ENCODE measurements at regions not wholly inside any gene's neighbourhood (a gene's known extent, or its start where the extent isn't known, plus 50 kb on each side); places are given as distances from the start of the nearest gene placed in this dataset.

DNA sequence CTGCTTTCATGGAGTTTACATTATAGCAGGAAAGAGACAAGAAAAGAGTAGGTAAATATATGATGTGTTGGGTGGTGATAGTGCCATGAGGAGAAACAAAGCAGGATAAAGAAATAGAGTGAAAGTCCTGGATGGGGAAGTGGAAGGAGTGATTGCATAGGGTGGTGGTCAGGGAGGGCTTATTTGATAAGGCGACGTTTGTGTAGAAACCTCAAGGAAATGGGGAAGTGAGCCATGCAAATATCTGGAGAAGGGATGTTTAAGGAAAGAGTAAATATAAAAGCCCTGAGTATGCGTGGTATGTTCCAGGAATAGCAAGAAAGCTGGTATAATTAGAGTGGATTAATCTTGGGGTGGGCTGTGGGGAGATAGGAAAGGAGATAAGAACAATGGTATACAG, 134.7 kb upstream of the SV2C start:
- 5% methylated on average over 3 of the region's 3 CpGs for whole genome bisulfite sequencing (ENCODE audit: missing lambda C conversion rate)
- H3K4me3 ChIP-seq, result no peak overlapping the region
- DNase-seq (ENCODE audit: low read depth in 1 of 2, low spot score in 1 of 2), result no peak
- ChIA-PET CTCF (no interaction called here), POLR2A (no interaction called here)
- H3K4me2 ChIP-seq, result no peak overlapping the region
- ATAC-seq, result no peak
- no peaks in the 10 kb centered on the region for H3K9me3 ChIP-seq
- TF ChIP-seq, protein P1, sequence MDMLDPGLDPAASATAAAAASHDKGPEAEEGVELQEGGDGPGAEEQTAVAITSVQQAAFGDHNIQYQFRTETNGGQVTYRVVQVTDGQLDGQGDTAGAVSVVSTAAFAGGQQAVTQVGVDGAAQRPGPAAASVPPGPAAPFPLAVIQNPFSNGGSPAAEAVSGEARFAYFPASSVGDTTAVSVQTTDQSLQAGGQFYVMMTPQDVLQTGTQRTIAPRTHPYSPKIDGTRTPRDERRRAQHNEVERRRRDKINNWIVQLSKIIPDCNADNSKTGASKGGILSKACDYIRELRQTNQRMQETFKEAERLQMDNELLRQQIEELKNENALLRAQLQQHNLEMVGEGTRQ (IDR thresholded peaks at IDR 0.05), result no peak
- no peak for TF ChIP-seq MAFK (IDR thresholded peaks at IDR 0.05; ENCODE audit: partially characterized antibody)
- H3K4me1 ChIP-seq, result no peaks in the 10 kb centered on the region
- H3K27ac ChIP-seq, result no peak overlapping the region
- FAIRE-seq, result no peak

DNA sequence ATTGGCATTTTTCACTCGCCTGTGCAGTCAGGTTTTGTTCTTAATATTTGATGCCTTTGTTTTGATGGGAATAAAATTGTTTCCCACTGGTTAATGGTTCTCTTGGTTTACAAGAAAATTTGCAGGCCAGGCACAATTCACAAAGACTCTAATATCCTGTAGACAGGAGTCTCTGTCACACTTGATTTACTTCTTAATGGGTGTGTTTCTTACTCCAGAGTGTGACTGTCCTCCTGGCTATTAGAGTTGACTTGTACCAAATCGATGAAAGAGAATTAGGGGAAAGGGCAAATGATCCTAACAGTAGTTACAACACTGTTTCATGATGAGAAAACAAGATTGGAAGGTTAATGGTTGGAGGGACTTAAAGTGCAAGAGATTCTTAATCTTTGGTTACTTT, 142.8 kb upstream of the SV2C start:
- POLR2A ChIA-PET, result no interaction called here
- Histone ChIP-seq H3K4me2 (no peak overlapping the region), H3K9me3 (no peaks in the 10 kb centered on the region), H3K27ac (no peak overlapping the region), H3K4me3 (no peak overlapping the region), H3K4me1 (no peaks in the 10 kb centered on the region)
- TF ChIP-seq, protein P2, sequence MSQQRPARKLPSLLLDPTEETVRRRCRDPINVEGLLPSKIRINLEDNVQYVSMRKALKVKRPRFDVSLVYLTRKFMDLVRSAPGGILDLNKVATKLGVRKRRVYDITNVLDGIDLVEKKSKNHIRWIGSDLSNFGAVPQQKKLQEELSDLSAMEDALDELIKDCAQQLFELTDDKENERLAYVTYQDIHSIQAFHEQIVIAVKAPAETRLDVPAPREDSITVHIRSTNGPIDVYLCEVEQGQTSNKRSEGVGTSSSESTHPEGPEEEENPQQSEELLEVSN (IDR thresholded peaks at IDR 0.05; ENCODE audit: borderline replicate concordance, low read depth), result no peak
- TF ChIP-seq HEYL (CRISPR knock-in tag; IDR thresholded peaks at IDR 0.05) (no peak), CHD4 (IDR thresholded peaks at IDR 0.05; ENCODE audit: borderline replicate concordance) (no peak), TFCP2L1 (CRISPR knock-in tag; IDR thresholded peaks at IDR 0.05) (no peak), RARB (CRISPR knock-in tag; IDR thresholded peaks at IDR 0.05) (no peak), HOXB5 (CRISPR knock-in tag; IDR thresholded peaks at IDR 0.05) (no peak), ZNF302 (CRISPR knock-in tag; IDR thresholded peaks at IDR 0.05) (no peak), SMC3 (IDR thresholded peaks at IDR 0.05) (no peak), CBX2 (IDR thresholded peaks at IDR 0.05; ENCODE audit: borderline replicate concordance, low read depth) (no peak), BHLHE40 (IDR thresholded peaks at IDR 0.05; ENCODE audit: low read depth, low read length) (no peak)
- TF ChIP-seq, protein P3, sequence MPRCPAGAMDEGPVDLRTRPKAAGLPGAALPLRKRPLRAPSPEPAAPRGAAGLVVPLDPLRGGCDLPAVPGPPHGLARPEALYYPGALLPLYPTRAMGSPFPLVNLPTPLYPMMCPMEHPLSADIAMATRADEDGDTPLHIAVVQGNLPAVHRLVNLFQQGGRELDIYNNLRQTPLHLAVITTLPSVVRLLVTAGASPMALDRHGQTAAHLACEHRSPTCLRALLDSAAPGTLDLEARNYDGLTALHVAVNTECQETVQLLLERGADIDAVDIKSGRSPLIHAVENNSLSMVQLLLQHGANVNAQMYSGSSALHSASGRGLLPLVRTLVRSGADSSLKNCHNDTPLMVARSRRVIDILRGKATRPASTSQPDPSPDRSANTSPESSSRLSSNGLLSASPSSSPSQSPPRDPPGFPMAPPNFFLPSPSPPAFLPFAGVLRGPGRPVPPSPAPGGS (IDR thresholded peaks at IDR 0.05), result no peak
- TF ChIP-seq, protein P1 (IDR thresholded peaks at IDR 0.05), result no peak
- TF ChIP-seq, protein P4, sequence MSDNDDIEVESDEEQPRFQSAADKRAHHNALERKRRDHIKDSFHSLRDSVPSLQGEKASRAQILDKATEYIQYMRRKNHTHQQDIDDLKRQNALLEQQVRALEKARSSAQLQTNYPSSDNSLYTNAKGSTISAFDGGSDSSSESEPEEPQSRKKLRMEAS (IDR thresholded peaks at IDR 0.05), result no peak
- no peak for FAIRE-seq
- CTCF ChIA-PET, result interaction anchor here (1.2 kb wide), 1 partner anchor 120 kb away, joined by 3 read pairs; no protein-coding TSS in a partner anchor
- ATAC-seq, result no peak
- no peak for DNase-seq (ENCODE audit: low read depth in 1 of 2, low spot score in 1 of 2)
- 3% methylated on average over 2 of the region's 2 CpGs for WGBS (ENCODE audit: missing lambda C conversion rate)

DNA sequence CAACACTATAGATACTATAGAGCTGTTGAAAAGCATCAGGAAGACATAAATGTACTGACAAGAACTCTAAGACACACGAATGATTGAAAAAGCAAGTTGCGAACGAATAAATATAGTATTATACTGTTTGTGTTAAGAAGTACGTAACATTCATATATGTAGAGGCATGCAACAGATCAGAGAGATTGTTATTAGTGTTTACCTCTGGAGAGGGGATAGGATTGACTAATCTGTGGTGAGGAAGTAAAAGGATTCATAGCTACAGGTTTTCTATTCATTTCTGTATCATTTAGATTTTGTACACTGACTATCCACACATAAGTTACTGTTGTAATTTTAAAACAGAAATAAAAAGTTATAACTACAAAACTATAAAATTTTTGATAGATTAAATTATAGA, 147.6 kb upstream of the SV2C start:
- WGBS (ENCODE audit: missing lambda C conversion rate), result 28% methylated on average over 4 of the region's 4 CpGs
- ATAC-seq, result no peak
- H3K4me2 ChIP-seq, result no peak overlapping the region
- no peaks in the 10 kb centered on the region for H3K4me1 ChIP-seq
- no peak overlapping the region for H3K4me3 ChIP-seq
- FAIRE-seq, result no peak
- no peaks in the 10 kb centered on the region for H3K9me3 ChIP-seq
- DNase-seq (ENCODE audit: low read depth in 1 of 2, low spot score in 1 of 2), result no peak
- H3K27ac ChIP-seq, result no peak overlapping the region
- no peak for TF ChIP-seq FOXS1 (CRISPR knock-in tag; IDR thresholded peaks at IDR 0.05)
- TF ChIP-seq PHF8 (IDR thresholded peaks at IDR 0.05; ENCODE audit: borderline replicate concordance, low read depth), result no peak
- TF ChIP-seq EHF (CRISPR knock-in tag; IDR thresholded peaks at IDR 0.05), result no peak
- TF ChIP-seq, protein P5, sequence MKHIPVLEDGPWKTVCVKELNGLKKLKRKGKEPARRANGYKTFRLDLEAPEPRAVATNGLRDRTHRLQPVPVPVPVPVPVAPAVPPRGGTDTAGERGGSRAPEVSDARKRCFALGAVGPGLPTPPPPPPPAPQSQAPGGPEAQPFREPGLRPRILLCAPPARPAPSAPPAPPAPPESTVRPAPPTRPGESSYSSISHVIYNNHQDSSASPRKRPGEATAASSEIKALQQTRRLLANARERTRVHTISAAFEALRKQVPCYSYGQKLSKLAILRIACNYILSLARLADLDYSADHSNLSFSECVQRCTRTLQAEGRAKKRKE (CRISPR knock-in tag; IDR thresholded peaks at IDR 0.05; ENCODE audit: low read depth), result no peak
- TF ChIP-seq SREBF2 (IDR thresholded peaks at IDR 0.05), result no peak
- no peak for TF ChIP-seq HEYL (CRISPR knock-in tag; IDR thresholded peaks at IDR 0.05)
- TF ChIP-seq EHMT2 (IDR thresholded peaks at IDR 0.05; ENCODE audit: low read depth), result no peak
- no peak for TF ChIP-seq MAFK (IDR thresholded peaks at IDR 0.05; ENCODE audit: partially characterized antibody)
- TF ChIP-seq, protein P6, sequence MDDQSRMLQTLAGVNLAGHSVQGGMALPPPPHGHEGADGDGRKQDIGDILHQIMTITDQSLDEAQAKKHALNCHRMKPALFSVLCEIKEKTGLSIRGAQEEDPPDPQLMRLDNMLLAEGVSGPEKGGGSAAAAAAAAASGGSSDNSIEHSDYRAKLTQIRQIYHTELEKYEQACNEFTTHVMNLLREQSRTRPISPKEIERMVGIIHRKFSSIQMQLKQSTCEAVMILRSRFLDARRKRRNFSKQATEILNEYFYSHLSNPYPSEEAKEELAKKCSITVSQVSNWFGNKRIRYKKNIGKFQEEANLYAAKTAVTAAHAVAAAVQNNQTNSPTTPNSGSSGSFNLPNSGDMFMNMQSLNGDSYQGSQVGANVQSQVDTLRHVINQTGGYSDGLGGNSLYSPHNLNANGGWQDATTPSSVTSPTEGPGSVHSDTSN (IDR thresholded peaks at IDR 0.05), result no peak
- ChIA-PET POLR2A (no interaction called here), CTCF (no interaction called here)
